A549 (cell line): ENCODE measurements at regions not wholly inside any gene's neighbourhood (a gene's known extent, or its start where the extent isn't known, plus 50 kb on each side); places are given as distances from the start of the nearest gene placed in this dataset.
"Not testable (repeated sequence)": the region's sequence is repeated elsewhere in the genome, so short reads cannot be mapped to it uniquely, and the experiment has no call there.

Source experiments
- ATAC-seq, 2 experiments: fragments of 200-7000 bp in 1 of 2; fragments of >200 bp in 1 of 2; cut with Nextera tagmentation in 1 of 2; cut with Tn5 transposase in 1 of 2; 3 replicates each; pipeline versions ENCODE4 v1.8.0 to v1.9.1; 2018 to 2020; ENCODE audit warnings: mild to moderate bottlenecking in 1 of 2, moderate library complexity in 1 of 2
- CTCF ChIA-PET: fragments of 300-600 bp; sonication (Branson Sonifier 250); formaldehyde crosslinking; extraction: SDS; loops from one replicate; lab custom pipeline; 2021; ENCODE audit warnings: antibody characterized with exemption, inconsistent platforms; lab: Yijun Ruan, JAX
- POLR2A ChIA-PET: fragments of 350-600 bp; formaldehyde crosslinking; extraction: SDS; loops from one replicate; lab custom pipeline; 2021; ENCODE audit warnings: antibody characterized with exemption, inconsistent platforms; lab: Yijun Ruan, JAX
- DNase-seq, 2 experiments: peaks; one replicate each; pipeline versions ENCODE4 v3.0.0 to v3.0.0-alpha.2; 2011 to 2016; ENCODE audit warnings: low read depth in 1 of 2, low spot score in 1 of 2
- FAIRE-seq: peaks from 2 replicates; lab custom pipeline; 2011; peaks lifted over from hg19 to GRCh38; lab: Jason Lieb, UNC
- H3K27ac ChIP-seq, 2 experiments: fragments of >200 bp; sonication (Bioruptor Twin); formaldehyde crosslinking; 3 replicates each; pipeline ENCODE4 v1.5.1; 2016 to 2017
- H3K4me1 ChIP-seq: fragments of >200 bp; sonication (Bioruptor Twin); formaldehyde crosslinking; 3 replicates; pipeline ENCODE4 v1.6.1; 2016
- H3K4me2 ChIP-seq: fragments of >200 bp; sonication (Bioruptor Twin); formaldehyde crosslinking; 3 replicates; pipeline ENCODE4 v1.6.1; 2016
- H3K4me3 ChIP-seq: fragments of >200 bp; sonication (Bioruptor Twin); formaldehyde crosslinking; 3 replicates; pipeline ENCODE4 v1.5.1; 2016
- H3K9me3 ChIP-seq: fragments of >200 bp; sonication (Bioruptor Twin); formaldehyde crosslinking; 3 replicates; pipeline ENCODE4 v1.6.1; 2016
- CHD2 ChIP-seq: fragments of 150-350 bp; IDR thresholded peaks from 2 replicates; pipeline ENCODE4 v1.6.1; 2014; ENCODE audit warnings: low read length; ENCODE audit not compliant: partially characterized antibody
- CHD4 ChIP-seq: fragments of 200-600 bp; sonication (generic); IDR thresholded peaks from 2 replicates; pipeline ENCODE4 v1.6.1; 2016; ENCODE audit warnings: antibody characterized with exemption, mild to moderate bottlenecking, borderline replicate concordance
- EHF ChIP-seq: fragments of 250-450 bp; sonication (Bioruptor Pico); IDR thresholded peaks from 2 replicates; pipeline ENCODE4 v1.5.0; 2020; ENCODE audit warnings: mild to moderate bottlenecking
- EP300 ChIP-seq, 2 experiments: fragments of >200 bp; sonication (Bioruptor Twin); formaldehyde crosslinking; IDR thresholded peaks; 2 replicates in 1 of 2; 3 replicates in 1 of 2; pipeline ENCODE4 v1.6.1; 2016 to 2017
- FOSL2 ChIP-seq, 2 experiments: fragments of 450-650 bp in 1 of 2; fragments of >200 bp in 1 of 2; sonication (Bioruptor Twin) in 1 of 2; formaldehyde crosslinking; IDR thresholded peaks; 2 replicates each; pipeline versions ENCODE4 v1.5.0 to v1.6.1; 2016 to 2020; ENCODE audit warnings: mild to moderate bottlenecking in 1 of 2, moderate library complexity in 1 of 2
- HDAC2 ChIP-seq: fragments of 200-600 bp; sonication (generic); IDR thresholded peaks from 2 replicates; pipeline ENCODE4 v1.6.1; 2016
- HMGXB4 ChIP-seq: fragments of 250-450 bp; sonication (Bioruptor Pico); IDR thresholded peaks from 2 replicates; pipeline ENCODE4 v1.5.0; 2021; ENCODE audit warnings: mild to moderate bottlenecking, moderate library complexity, borderline replicate concordance
- HOXA7 ChIP-seq: fragments of 250-450 bp; sonication (Bioruptor Pico); IDR thresholded peaks from 2 replicates; pipeline ENCODE4 v1.5.0; 2020; ENCODE audit warnings: mild to moderate bottlenecking, moderate library complexity
- JUN ChIP-seq, 2 experiments: fragments of >200 bp; sonication (Bioruptor Twin); formaldehyde crosslinking; IDR thresholded peaks; 2 replicates in 1 of 2; 3 replicates in 1 of 2; pipeline ENCODE4 v1.6.1; 2016 to 2017
- MAZ ChIP-seq: fragments of 150-350 bp; IDR thresholded peaks from 2 replicates; pipeline ENCODE4 v1.6.1; 2014; ENCODE audit warnings: antibody characterized with exemption, low read depth, low read length, borderline replicate concordance
- NR3C1 ChIP-seq: fragments of >200 bp; sonication (Bioruptor Twin); formaldehyde crosslinking; IDR thresholded peaks from 3 replicates; pipeline ENCODE4 v1.6.1; 2017
- PHF8 ChIP-seq: fragments of 200-600 bp; sonication (generic); IDR thresholded peaks from 2 replicates; pipeline ENCODE4 v1.6.1; 2016; ENCODE audit warnings: low read depth, mild to moderate bottlenecking, antibody characterized with exemption, moderate library complexity, borderline replicate concordance
- POLR2A ChIP-seq: IDR thresholded peaks from 2 replicates; pipeline ENCODE4 v1.6.1; 2012; ENCODE audit warnings: mild to moderate bottlenecking, low read length
- RAD21 ChIP-seq, 2 experiments: fragments of >200 bp in 1 of 2; sonication (Bioruptor Twin) in 1 of 2; formaldehyde crosslinking in 1 of 2; IDR thresholded peaks in 1 of 2; conservative IDR thresholded peaks in 1 of 2; 2 replicates in 1 of 2; 3 replicates in 1 of 2; pipeline ENCODE4 v1.6.1; 2012 to 2018; ENCODE audit warnings: inconsistent platforms in 1 of 2
- RNF2 ChIP-seq: fragments of 200-600 bp; sonication (generic); IDR thresholded peaks from 2 replicates; pipeline ENCODE4 v1.6.1; 2016; ENCODE audit warnings: low read depth, mild to moderate bottlenecking, antibody characterized with exemption, moderate library complexity, borderline replicate concordance
- ZC3H11A ChIP-seq: fragments of 450-650 bp; IDR thresholded peaks from 2 replicates; pipeline ENCODE4 v1.6.1; 2014; ENCODE audit warnings: antibody characterized with exemption, mild to moderate bottlenecking
- ZFP36 ChIP-seq: fragments of 450-650 bp; IDR thresholded peaks from 2 replicates; pipeline ENCODE4 v1.6.1; 2014; ENCODE audit warnings: borderline replicate concordance; ENCODE audit not compliant: partially characterized antibody
- ZSCAN20 ChIP-seq: fragments of 250-450 bp; sonication (Bioruptor Pico); IDR thresholded peaks from 2 replicates; pipeline ENCODE4 v1.8.0; 2022; ENCODE audit warnings: mild to moderate bottlenecking, moderate library complexity
- WGBS: methylation state at CpG from one replicate; pipeline ENCODE4 v1.1.6; 2017; ENCODE audit errors: missing lambda C conversion rate; 5-methylcytosine and 5-hydroxymethylcytosine counted together
- TF ChIP-seq, protein P1 (sequence below): IDR thresholded peaks from 2 replicates; pipeline ENCODE4 v1.6.1; 2012; ENCODE audit warnings: low read depth, borderline replicate concordance
- TF ChIP-seq, protein P2 (sequence below): fragments of >200 bp; sonication (Bioruptor Twin); formaldehyde crosslinking; IDR thresholded peaks from 3 replicates; pipeline ENCODE4 v1.5.1; 2016

DNA sequence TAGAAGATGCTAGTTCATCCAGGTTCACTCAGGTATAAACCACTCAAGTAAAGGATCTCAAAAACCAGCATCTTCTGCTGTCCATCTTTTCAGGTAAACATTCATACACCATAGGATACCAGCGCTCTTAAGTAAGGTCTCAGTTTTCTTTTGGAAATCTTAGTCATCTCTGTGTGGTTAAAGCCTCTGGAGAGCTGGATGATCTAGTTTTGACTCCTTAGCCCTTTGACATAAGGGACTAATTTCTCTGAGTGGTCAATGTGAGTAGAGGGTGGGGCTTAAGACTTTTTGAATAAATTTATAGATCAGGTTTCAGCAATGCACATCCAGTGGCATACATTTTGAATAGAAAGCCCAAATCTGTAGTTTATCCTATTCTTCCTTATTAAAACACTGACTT is 92.3 kb downstream of the CTH start (continued):
- no peak for TF ChIP-seq HMGXB4 (CRISPR knock-in tag)

DNA sequence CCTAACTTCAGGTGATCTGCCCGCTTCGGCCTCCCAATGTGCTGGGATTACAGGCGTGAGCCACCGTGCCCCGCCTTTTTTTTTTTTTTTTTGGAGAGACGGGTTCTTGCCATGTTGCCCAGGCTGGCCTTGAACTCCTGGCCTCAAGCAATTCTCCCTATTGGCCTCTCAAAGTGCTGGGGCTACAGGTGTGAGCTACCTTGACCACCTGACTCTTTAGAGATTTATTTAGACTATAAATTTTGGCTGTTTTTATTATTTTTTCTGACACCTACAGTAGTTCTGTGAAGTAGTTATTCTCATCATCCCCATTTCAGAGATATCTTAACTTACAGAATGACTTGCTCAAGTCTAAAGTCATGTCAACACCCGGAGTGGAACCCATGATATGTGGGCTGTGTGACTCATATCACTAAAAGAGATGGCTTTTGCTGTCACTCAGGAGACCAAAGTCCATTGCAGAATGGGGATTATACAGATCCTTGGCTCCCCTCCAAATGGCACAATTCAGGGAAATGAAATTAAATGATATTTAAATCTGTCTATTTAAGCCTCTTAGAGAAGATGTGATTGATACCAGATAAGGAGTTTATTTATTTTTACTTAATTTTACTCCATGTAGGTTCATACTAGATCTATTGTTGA is 93.2 kb downstream of the CTH start:
- no peak for FAIRE-seq
- ATAC-seq: no peak
- ChIA-PET CTCF (no interaction called here), POLR2A (no interaction called here)
- Histone ChIP-seq H3K4me3 (no peak overlapping the region), H3K27ac (no peak overlapping the region), H3K4me1 (peaks cover 10% of the 10 kb centered on the region; the same call in 1 of the 3 replicates), H3K4me2 (peak overlapping the region; percentile 1; the same call in 1 of the 3 replicates), H3K9me3 (no peaks in the 10 kb centered on the region)
- 66% methylated on average over 7 of the region's 7 CpGs for WGBS
- peak in 1 of 2 experiments; percentile 29 for DNase-seq
- TF ChIP-seq FOSL2 (IDR thresholded peaks at IDR 0.05) (0 out of 2 replicates have a peak, but pooled peaks have one; percentile 5), FOSL2 (CRISPR knock-in tag; IDR thresholded peaks at IDR 0.05) (no peak)
- TF ChIP-seq, protein P1, sequence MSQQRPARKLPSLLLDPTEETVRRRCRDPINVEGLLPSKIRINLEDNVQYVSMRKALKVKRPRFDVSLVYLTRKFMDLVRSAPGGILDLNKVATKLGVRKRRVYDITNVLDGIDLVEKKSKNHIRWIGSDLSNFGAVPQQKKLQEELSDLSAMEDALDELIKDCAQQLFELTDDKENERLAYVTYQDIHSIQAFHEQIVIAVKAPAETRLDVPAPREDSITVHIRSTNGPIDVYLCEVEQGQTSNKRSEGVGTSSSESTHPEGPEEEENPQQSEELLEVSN: no peak

- ChIA-PET CTCF (no interaction called here), POLR2A (interaction anchor here (1.5 kb wide), 1 partner anchor 150 kb away, joined by 8 read pairs; the partner anchor contains the start of gene ANKRD13C)
- Histone ChIP-seq H3K4me3 (no peak overlapping the region), H3K4me2 (no peak overlapping the region; the same call in 2 of the 3 replicates), H3K9me3 (no peaks in the 10 kb centered on the region), H3K4me1 (peaks cover 12% of the 10 kb centered on the region; the same call in 1 of the 3 replicates), H3K27ac (no peak overlapping the region)
- WGBS: 10% methylated on average over 2 of the region's 2 CpGs
- DNase-seq (no peak), FAIRE-seq (no peak), ATAC-seq (no peak)
- TF ChIP-seq ZSCAN20 (CRISPR knock-in tag): no peak
- no peak for TF ChIP-seq HDAC2
- no peak for TF ChIP-seq HOXA7 (CRISPR knock-in tag)
- TF ChIP-seq CHD2: no peak
- no peak for TF ChIP-seq EHF (CRISPR knock-in tag)
- TF ChIP-seq CHD4: no peak
Measured at GRCh38 chr1:70504821-70505193, 93.7 kb downstream of the CTH start.

GRCh38 chr1:70507991-70508390 is 96.9 kb downstream of the CTH start:
- H3K9me3 ChIP-seq, ATAC-seq, DNase-seq, H3K27ac ChIP-seq, FAIRE-seq, POLR2A ChIA-PET, H3K4me2 ChIP-seq, H3K4me3 ChIP-seq: not testable (repeated sequence)
- CTCF ChIA-PET: interaction anchor here (1.0 kb wide), 1 partner anchor 375 kb away, joined by 4 read pairs; no protein-coding TSS in a partner anchor
- WGBS: 56% methylated on average over 3 of the region's 3 CpGs
- peaks cover 13% of the 10 kb centered on the region; the same call in 1 of the 3 replicates for H3K4me1 ChIP-seq
- TF ChIP-seq ZC3H11A: 0 out of 2 replicates have a peak, but pooled peaks have one; percentile 30

GRCh38 chr1:70509996-70510876 is 99.2 kb downstream of the CTH start:
- Histone ChIP-seq H3K4me2 (peak overlapping the region; percentile 59), H3K4me1 (0 out of 3 replicates have a peak, but pooled peaks cover 3% of the 10 kb centered on the region), H3K27ac (no peak overlapping the region), H3K9me3 (no peaks in the 10 kb centered on the region), H3K4me3 (no peak overlapping the region)
- FAIRE-seq (no peak), DNase-seq (peak; percentile 30 to 66), ATAC-seq (peak; percentile 71 to 86; a peak in 4 of 6 replicates)
- WGBS: 8% methylated on average over 19 of the region's 19 CpGs
- ChIA-PET POLR2A (no interaction called here), CTCF (no interaction called here)
- TF ChIP-seq, protein P2, sequence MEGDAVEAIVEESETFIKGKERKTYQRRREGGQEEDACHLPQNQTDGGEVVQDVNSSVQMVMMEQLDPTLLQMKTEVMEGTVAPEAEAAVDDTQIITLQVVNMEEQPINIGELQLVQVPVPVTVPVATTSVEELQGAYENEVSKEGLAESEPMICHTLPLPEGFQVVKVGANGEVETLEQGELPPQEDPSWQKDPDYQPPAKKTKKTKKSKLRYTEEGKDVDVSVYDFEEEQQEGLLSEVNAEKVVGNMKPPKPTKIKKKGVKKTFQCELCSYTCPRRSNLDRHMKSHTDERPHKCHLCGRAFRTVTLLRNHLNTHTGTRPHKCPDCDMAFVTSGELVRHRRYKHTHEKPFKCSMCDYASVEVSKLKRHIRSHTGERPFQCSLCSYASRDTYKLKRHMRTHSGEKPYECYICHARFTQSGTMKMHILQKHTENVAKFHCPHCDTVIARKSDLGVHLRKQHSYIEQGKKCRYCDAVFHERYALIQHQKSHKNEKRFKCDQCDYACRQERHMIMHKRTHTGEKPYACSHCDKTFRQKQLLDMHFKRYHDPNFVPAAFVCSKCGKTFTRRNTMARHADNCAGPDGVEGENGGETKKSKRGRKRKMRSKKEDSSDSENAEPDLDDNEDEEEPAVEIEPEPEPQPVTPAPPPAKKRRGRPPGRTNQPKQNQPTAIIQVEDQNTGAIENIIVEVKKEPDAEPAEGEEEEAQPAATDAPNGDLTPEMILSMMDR: peak; percentile 64
- TF ChIP-seq RNF2: no peak
- TF ChIP-seq CHD4: no peak
- no peak for TF ChIP-seq EP300 (IDR thresholded peaks at IDR 0.05)
- TF ChIP-seq NR3C1: no peak
- TF ChIP-seq MAZ: no peak
- TF ChIP-seq JUN (IDR thresholded peaks at IDR 0.05): no peak
- TF ChIP-seq POLR2A: no peak
- TF ChIP-seq RAD21 (conservative IDR thresholded peaks at IDR 0.05 in 1 of 2, IDR thresholded peaks at IDR 0.05 in 1 of 2): peak; percentile 72 to 76; a peak in 4 of 5 replicates
- TF ChIP-seq ZFP36: no peak
- no peak for TF ChIP-seq PHF8
- no peak for TF ChIP-seq CHD2
- TF ChIP-seq FOSL2 (IDR thresholded peaks at IDR 0.05): no peak
- TF ChIP-seq FOSL2 (CRISPR knock-in tag; IDR thresholded peaks at IDR 0.05): peak; percentile 77
